ENCODE measurements at regions not wholly inside any gene's neighbourhood (a gene's known extent, or its start where the extent isn't known, plus 50 kb on each side); places are given as distances from the start of the nearest gene placed in this dataset.

- TF ChIP-seq SUZ12 (IDR thresholded peaks at IDR 0.05; ENCODE audit: extremely low read depth, insufficient read depth, insufficient read length) (no peak), YY1 (IDR thresholded peaks at IDR 0.05; ENCODE audit: insufficient read depth, insufficient read length) (no peak), ZNF274 (IDR thresholded peaks at IDR 0.05; ENCODE audit: low read depth, low read length) (no peak)
Observed at GRCh38 chr2:198652461-198652860, 805.3 kb downstream of the SATB2 start.
